ENCODE measurements at regions not wholly inside any gene's neighbourhood (a gene's known extent, or its start where the extent isn't known, plus 50 kb on each side); places are given as distances from the start of the nearest gene placed in this dataset.

DNA sequence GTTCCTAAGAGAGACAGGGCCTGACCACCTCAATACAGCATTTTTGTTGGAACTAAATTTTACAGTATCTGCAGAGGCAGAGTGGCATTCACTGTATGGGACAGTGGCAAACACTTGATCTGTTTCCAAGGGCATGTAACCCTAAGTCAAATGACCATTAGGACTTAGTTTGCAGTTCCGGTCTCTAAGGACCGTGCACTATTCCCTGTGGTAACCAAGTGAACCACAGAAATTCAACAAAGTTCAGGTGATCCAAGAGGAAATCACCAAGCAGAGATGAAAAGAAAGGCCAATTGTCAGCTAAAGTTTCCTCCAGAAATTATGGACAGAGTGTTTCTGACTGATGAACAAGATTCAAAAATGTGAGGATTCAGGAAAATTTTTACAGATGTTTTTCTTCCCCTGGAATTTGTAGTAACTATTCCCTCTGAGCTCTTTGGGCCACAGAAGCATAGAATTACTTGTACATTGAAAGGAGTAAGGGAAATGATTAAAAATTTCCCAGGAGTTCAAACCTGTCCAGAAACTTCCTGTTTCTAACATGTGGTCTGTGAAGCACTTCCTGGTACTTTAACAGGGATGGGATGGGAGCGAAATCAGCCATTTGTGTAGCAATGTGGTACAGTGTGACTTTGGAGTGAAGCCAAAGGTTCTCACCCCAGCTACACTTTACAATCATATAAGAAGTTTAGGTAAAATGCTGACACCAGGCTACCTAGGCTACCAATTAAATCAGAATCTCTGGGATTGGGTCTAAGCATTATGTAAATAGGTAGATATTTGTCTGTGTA is 266.1 kb upstream of the MAP3K1 start:
- no peak for DNase-seq (ENCODE audit: low read depth in 2 of 2)

DNA sequence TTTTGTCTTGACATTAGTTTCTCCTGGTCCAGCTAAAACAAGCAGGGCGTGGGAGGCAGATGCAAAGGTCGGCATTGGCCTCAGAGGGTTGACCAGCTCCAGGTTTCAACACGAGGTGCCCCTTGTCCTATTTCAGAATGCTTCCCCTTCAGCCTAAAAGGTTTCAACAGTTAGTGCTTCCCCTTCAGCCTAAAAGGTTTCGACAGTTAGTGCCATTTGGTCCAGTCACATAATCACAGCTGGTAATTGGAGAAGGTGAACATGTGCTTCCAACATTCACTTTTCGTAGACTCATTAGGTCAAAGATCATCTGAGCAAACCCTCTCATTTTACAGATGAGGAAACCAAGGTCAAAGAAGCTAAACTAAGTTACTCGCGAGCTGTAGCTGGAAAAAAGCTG is 270.3 kb upstream of the MAP3K1 start:
- DNase-seq (ENCODE audit: low read depth in 2 of 2): no peak

DNA sequence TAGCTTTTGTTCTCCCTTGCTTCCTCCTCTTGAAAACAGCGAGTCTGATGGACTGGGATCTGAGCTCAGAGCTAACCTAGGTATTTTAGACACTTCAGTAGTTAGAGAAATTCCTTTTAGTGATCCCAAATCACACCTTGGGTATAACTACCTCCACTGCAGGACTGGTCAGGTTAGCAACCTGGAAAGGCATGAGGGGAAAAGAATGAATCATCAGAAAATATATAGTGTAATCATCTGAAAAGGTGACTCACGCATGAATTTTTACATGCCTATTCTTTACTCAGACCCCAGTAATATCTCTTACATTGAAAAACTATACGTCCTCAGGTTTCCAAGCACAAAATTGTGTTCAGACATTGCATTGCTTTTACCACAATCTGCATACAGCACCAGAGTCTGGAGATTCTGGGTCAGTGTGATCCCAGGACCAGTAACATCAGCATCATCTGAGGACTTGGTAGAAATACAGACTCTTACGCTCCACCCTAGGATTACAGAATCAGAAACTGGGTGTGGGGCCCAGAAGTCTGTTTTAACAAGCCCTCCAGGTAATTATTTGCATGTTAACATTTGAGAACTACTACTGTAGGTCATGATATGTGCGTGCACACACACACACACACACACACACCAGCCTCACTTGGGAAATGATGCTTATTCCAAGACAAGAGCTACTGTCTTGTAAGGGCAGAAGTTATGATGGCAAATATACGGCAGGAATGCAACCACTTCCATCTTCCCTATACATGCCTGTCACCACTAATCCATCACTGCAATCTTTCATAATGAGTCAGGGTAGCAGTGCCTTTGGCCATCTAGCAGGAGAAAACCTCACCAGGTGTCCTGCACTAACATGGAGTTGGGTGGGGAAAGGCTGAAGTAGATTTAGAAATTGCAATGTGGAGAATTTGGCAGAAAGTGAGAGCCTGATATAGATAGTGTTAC is 271.6 kb upstream of the MAP3K1 start:
- DNase-seq (ENCODE audit: low read depth in 2 of 2): no peak

DNA sequence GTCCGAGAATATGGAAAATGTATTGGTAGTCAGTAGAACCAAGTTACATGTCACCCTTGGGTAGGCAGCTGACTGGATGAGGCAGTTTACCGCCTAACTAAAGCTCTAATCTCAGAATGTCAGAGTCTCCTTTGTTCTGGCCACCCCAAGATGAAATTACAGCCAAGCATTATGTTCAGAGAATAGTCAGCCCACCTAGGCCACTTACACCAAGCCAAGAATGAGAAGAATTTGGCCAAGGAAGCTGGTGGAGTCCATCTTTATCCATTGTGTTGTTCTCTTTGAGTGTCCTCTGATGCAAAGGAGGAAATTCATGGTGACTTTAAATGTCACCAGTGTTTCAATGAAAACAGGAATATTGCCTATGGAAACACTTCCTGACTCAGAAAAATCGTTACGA is 275.1 kb upstream of the MAP3K1 start:
- no peak for DNase-seq (ENCODE audit: low read depth in 2 of 2)

DNA sequence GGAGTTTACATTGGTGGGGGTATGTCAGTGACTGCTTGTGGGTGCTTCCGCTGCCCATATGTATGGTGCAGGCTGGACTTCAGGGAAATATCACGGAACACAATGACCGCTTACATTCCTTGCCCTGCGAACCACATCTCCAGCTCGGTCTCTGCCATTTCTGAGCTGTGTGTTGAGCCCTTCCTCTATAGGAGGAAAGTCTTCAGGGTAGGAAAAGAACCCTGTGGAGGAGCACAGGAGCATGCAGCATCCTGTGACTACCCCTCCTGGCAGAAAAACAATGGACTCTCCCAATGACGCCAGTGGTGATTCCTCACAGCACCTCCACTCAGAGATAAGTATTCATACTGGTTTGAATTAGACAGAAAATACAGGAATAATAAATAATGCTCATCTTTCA is 276.8 kb upstream of the MAP3K1 start:
- no peak for DNase-seq (ENCODE audit: low read depth in 2 of 2)

DNA sequence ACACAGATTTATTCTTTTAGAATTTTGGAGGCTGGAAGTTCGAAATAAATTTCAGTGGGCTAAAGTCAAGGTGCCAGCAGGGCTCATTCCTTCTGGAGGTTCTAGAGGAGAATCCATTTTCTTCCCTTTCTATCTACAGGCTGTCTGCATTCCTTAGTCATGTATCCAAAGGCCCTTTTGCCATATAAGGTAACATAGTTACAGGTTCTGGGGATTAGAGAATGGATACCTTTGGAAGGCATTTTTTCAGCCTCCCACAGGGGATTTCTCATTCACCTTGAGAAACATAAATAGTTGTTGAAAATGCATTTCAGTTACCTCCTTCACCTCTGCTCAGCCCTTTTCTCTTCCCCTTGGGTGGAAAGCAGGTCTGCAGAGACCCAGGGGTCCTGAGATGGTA is 280.0 kb upstream of the MAP3K1 start:
- DNase-seq (ENCODE audit: low read depth in 2 of 2): no peak

DNA sequence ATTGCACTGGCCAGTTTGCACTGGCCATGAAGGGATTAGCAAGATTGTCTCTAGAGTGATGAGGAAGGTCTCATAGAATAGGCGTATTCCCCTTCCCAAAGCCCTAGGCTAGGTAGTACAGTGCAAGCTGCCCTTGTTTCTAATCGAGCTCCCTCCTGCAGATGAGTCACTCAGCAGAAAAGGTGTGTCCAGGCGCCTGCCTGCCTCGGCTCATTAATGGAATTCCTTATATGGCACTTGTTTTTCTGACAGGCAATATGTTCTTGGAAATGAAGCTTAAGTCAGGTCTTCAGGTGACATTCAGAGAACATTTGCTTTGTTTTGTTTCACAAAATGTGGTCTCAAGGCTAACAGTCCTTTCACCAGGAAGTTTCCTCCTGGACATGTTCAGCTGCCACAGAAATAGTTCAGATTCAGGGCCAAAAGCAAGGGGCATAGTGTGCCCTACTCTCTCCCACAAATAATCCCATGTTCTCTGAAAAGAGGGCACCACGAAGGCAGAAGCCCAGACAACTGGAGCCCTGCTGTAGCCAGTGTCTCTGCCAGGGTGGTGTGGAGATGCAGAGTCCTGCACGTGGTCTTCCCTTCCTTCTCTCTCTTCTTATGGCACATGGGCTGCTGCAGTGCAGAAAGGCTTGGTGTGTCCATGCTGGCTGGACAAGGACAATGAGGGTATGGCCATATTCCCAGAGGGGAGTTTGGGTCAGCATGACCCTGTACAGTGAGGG is 281.1 kb upstream of the MAP3K1 start:
- no peak for DNase-seq (ENCODE audit: low read depth in 2 of 2)

DNA sequence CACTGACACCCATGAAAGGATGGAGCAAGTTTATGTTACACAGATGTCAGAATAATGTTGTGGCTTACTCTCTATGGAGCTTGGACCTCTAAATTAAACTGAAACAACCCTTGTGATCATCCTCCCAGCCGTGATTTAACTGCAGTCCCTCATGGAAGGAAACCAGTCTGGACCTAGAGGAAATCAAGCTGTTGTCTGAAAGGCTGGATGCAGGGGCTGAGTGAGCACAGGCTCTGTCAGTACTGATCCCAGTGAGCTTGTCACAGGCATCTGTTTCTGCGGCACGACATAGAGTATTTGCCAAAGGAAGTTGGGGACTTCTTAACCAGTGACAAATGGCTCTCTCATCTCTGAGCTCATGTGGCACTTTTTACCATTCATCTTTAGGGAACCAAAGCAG is 282.9 kb upstream of the MAP3K1 start:
- no peak for DNase-seq (ENCODE audit: low read depth in 2 of 2)

DNA sequence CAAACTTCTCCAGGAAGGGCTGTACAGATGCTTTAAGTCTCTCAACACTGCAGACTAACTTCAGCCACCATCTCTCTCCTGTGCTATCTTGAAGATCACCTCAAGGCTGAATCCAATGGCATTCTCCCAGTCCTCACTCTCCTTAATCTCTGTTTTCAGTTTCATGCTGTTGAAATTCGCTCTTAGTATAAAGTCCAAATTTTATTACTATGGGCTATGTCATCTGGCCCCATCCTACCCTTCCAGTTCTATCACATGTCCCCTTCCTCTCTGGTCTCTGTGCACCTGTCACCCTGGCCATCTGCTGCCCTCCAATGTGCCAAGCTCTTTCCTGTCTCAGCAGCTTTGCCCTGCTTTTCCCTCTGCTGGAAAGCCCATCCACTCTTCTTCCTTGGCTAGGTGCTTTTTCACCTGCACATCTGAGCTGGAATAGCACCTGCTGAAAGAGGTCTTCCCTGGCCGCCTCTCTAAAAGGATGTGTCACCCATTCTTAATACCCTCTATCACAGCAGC is 284.7 kb upstream of the MAP3K1 start:
- no peak for DNase-seq (ENCODE audit: low read depth in 2 of 2)

DNA sequence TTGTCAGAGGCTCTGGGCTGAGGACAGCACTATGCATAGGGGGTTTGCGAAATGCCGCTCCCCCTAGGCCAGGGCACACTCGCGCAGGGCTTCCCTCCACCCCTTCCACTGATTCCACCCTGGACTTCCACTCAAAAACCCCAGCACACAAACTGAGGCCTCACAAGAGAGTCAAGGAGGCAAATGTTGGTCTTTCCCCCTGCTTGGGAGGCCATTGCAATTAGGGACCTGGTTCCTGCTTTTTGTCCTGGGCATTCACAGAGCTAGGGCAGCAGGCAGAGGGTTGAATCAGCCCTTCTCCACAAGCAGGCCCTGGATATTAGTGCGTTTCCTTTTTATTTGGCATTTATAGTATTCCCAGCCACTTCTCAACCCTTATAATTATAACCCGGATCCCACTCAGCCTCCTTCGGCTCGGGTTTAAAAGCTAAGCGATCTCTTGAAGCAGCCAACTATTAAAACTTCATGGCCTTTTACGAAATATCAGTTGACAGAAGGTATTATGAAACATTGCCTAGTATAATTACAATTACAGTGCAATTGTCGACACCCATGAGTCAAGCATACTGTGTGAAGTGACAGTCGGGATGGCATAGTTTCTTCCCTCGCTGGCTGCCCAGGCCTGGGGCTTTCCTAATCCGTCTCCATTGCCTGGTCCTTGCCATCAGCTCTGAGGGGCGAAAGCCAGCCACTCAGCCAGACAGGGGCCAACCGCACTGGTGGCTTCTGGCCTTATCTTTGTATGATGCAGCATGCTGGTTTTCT is 285.5 kb upstream of the MAP3K1 start:
- DNase-seq (ENCODE audit: low read depth in 2 of 2): no peak

DNA sequence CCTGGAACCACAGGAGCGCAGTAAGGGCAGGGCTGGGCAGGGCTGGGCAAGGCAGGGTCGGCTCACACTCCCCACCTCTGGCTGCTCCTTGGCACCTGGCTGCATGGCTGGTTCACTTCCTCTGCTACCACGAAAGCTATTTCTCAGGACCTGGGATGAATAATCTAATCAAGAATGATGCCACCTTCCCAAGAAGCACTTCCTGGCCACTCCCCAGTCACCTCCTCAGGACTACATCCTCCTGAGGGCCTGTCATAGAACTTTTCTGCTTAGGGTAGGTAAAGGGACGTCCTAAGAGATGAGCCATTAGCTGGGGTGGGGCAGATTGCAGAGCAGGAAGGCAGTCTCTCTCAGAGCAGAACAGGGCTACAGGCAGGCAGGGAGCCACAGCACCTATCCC is 288.2 kb upstream of the MAP3K1 start:
- no peak for DNase-seq (ENCODE audit: low read depth in 2 of 2)

DNA sequence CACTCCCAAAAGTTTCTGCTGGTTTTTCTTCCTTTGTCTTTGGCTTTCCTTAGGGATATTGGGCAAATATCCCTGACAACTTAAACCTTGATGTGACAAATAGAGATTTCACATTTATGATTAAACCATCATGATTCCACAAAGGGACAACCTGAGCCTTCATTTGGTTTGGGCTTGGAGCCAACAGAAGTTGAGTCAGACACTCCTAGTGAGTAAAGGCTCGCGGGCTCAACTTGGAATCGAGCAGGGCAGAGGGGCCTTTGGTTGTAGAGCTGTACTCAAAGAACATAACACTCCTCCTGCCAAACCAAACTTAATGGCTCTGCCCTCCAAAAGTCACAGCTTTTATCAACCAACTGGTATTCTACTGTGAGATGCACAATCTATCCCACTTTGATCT is 290.2 kb upstream of the MAP3K1 start:
- no peak for DNase-seq (ENCODE audit: low read depth in 2 of 2)

DNA sequence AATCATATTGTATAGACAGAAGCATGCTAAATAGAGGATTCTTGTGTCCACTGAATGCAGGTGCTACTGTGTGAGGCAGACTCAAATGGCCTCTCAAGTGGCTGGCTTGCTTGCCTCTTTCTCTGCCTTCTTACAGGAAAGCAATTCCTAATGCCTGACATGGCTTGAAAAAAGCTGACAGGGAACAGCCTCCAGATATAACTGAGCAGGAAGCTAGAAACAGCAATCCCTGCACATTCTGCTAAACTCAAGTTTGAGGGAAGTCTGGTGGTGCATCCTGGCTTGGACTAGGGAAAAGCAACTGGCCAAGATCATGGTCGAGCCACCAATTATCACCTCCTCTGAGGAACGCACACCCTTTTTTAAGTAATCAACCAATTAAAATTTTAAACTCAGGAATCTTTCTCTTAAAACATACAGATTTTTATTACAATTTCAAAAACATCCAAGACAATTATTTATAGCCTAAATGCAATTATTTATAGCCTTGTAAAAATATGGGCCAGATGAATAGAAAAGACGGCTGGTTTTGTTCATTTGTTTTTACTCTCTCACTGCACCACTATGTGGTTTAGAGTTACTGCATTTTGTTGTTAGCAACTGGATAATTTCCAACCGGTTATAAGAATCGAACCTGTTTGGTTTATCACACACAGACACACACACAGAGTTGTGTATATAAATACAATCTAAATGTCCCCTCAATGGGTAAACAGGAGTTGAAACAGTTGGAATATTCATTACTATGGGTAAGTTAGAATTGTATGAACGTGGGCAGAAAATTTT is 290.9 kb upstream of the ANKRD55 start:
- no peak for DNase-seq (ENCODE audit: low read depth in 2 of 2)

DNA sequence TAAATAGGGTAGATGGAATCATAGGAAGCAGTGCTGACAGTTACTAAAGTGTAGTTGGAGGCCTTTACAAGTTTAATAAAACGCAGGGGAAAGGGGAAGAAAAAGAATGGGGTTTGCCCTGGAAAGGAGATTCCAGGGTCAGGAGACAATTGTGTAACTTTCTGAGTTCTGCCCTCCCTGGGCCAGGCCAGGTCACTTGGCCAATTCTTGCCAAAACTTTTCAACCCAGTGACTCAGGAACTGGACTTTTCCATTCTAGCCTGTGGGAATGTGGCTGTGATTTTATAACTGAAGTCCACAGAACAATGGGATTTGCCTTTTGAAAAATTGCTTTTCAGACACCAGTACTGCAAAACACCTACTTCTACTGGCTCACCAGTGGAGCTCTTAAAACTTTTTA is 289.8 kb upstream of the ANKRD55 start:
- no peak for DNase-seq (ENCODE audit: low read depth in 2 of 2)

DNA sequence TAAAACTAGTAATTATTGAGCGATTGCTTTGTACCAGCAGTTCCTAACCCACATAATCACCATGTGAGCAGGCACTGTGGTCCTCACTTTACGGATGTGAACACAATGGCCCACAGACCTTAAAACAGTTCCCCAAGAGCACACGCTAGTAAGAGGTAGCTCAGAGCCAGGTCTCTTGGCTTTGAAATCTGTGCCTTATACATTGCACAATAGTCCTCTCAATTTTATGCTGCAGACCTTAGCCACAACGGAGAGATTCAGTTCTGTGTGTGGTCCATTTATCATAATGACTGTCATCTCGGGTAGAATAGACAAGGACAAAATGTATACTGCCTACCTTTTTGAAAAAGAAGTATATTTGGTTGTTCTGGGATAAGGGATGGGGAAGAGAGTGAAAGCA is 289.0 kb upstream of the ANKRD55 start:
- DNase-seq (ENCODE audit: low read depth in 2 of 2): no peak

DNA sequence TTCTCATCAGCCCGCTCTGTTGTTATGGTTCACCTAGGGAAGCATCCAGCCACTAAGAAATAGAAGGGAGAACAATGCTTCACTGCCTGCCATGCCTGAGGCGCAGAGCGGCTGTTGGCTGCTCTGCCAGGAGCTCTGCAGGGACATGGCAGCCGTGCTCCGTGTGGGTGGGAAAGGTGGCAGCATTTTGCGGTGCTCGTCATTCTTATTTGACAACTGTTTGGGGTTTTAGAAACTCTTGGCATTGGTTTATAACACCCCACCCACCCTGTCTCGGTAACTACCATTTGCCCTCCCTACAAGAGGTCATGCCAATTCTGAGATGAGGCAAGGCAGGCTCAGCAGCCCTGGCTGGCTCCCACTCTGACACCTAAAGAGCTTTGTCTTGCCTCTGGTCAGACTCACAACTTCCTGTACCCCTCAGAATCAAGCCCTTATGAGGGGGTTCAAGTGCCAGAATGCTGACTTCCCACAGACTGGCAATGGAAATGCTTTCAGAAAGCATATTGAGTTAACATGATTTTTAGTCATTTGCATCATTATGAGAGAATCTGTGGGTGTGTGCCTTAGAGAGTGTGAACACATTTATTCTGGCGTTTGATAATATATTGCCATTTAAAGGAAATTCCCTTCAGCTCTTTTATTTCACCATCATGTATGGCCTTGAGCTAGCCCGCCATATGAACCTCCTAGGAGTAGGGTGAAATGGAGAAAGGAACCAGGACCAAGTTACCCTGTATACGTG is 288.0 kb upstream of the ANKRD55 start:
- DNase-seq (ENCODE audit: low read depth in 2 of 2): no peak

DNA sequence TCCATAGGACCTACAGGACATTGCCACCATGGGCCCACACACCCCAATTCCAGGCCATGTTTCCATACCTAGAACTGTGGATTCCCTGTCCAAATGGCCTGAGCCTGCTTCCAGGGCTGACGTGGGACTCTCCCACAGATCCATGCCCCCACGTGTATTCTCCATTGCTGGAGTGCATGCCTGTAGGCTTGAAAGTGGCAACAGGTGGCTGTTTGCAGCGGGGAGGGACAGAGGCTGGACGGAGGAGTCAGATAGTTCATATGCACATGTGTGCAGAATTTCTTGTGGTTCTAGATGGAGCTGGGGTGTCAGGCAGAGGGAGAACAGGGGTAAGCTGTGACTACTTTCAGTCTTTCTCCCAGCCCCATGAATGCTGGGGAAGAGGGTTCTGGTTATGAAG is 285.7 kb upstream of the ANKRD55 start:
- DNase-seq (ENCODE audit: low read depth in 2 of 2): no peak

DNA sequence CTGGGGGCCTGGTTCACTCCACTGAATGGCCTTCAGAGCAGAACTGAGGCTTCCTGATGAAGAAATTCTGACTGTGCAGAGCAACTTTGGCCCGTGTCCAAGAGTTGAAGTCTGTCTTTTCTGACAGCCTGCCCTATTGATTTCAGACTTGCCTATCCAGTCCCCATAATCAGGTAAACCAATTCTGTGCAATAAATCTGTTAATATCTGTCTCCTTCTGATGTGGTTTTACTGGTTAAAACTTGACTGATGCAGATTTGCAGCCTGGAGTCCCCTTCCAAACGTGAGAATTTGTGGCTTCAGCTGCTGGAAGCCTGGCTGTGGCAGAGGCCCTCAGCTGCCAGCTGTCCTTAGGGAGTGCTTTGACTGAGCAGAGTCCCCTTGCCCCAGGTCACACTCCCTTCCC is 283.9 kb upstream of the ANKRD55 start:
- DNase-seq (ENCODE audit: low read depth in 2 of 2): no peak

DNA sequence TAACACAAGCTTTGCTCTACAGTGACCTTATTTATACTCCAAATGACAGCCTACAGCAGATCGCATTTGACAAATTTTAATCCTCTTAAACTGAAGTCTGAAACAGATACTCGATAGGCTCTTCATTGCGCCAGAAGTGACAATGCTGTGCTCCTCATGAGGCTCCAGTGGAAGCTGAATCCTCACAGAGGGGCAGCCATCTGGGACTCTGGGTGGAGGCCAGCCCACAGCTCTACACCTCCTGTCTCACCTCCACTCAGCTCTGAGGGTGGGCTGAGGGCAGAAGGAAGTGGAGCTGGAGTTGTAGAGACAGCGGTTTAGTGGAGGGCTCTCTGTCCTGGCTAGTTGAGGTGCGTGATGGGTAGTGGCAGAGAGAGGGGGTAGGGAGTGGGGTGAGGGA is 283.3 kb upstream of the ANKRD55 start:
- DNase-seq (ENCODE audit: low read depth in 2 of 2): no peak

DNA sequence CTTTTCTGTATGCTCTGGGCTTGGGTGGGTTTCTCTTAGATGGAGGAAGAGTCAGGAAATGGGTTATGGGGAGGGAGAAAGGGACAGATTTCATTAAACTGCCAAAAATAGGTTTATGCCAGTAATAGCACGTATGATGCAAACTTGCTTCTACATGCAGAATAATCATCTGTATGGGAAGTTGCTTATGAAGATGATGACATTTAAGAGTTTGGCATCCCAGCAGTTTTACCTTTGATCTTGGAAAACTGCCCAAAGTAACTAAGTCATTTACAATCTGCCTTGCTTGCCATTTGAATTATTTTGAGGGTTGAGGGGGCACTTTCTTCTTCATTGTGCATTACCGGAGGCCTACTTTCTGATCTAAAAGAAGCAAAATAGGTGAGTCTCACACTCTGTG is 282.9 kb upstream of the ANKRD55 start:
- DNase-seq (ENCODE audit: low read depth in 2 of 2): no peak
